GM18508 (cell line): ENCODE measurements at regions not wholly inside any gene's neighbourhood (a gene's known extent, or its start where the extent isn't known, plus 50 kb on each side); places are given as distances from the start of the nearest gene placed in this dataset.
"Not testable (repeated sequence)": the region's sequence is repeated elsewhere in the genome, so short reads cannot be mapped to it uniquely, and the experiment has no call there.

Source experiments
- ATAC-seq: cut with Tn5 transposase; IDR thresholded peaks from one replicate; pipeline ENCODE4 v1.9.1; 2021; ENCODE audit warnings: moderate number of reproducible peaks; ENCODE audit not compliant: insufficient read depth, unreplicated experiment

GRCh38 chr7:84883570-84883969, 303.3 kb downstream of the SEMA3D start:
- not testable (repeated sequence) for ATAC-seq

- not testable (repeated sequence) for ATAC-seq
Measured at GRCh38 chr7:84880326-84880997, 306.4 kb downstream of the SEMA3D start.

GRCh38 chr7:84879570-84880325, 307.1 kb downstream of the SEMA3D start:
- no peak for ATAC-seq

DNA sequence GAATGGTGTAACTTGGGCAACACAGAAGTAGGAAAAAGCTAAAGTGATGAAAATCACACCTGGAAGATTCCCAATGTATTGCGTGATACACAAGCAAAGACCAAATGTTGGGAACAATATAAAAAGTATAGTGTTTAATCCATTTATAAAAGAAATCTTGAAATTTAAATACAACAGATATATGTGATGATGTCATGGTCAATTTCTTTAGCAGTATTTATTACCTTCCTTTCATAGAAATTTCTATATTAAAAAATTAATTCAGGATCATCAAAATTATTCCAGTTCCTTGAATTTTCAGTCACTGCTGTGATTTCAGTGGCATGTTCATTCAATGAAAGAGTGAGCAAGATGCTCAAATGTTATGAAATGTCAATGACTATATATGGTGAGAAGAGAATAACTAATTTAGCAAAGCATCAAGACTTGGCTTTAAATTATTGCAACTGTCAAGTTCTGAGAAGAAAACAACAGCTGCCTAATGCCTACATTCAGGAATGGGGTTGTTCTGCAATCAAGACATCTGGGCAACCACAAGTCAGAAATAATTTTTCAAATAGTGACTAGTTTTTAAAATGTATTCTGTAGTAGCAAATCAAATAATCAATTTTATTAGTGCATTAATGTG, 308.8 kb downstream of the SEMA3D start:
- ATAC-seq = no peak

DNA sequence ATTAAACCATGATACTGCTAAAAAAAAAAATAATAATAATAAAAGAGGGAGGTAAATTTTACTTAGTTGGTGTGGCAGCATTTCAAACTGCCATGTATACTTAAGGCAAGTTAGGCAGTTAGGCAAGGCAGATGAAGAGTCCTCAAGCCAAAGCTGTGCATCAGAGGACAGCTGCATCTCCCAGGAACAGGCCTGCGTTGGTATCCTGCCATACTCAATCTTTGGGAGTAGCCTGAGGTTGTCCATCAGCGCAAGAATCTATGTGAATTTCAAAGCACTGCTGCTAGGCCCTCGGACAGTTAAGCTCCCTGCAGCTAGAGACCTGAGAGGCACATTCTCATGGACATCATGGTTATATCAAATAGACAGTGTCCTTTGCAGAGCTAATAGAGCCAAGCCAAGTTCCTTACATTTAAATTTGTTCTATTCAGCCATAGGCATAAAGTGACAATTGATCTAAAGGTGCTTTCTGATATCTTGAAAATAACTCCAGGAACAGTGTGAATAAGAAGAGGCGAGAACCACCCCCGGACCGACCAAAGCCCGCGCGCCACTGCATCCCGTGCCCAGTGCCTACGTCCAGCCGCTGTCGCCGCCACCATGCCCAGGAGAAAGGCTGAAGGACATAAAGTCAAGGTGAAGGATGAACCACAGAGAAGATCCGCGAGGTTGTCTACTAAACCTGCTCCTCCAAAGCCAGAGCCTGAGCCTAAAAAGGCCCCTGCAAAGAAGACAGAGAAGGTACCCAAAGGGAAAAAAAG, 310.6 kb downstream of the SEMA3D start:
- no peak for ATAC-seq

GRCh38 chr7:84865560-84865959, 321.3 kb downstream of the SEMA3D start:
- no peak for ATAC-seq

GRCh38 chr7:84857336-84857735, 329.5 kb downstream of the SEMA3D start:
- ATAC-seq = no peak

DNA sequence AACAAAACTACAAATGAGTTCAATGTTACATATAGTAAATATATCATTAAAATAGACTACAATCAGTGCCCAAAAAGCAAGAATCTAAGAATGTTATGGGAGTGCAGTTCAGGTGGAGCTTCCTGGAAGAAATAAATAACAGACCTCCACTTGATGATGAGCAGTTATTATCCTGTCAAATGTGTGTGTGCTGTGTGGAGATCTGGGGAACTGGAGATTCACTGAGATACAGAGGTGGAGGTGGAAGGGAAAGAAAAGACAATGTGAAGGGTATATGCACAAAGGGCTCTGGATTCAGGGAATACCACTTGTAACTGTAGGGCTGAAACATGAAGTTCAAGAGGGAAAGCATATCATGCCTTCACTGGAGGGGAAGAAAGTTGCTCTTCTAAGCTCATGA, 331.1 kb downstream of the SEMA3D start:
- ATAC-seq = no peak

DNA sequence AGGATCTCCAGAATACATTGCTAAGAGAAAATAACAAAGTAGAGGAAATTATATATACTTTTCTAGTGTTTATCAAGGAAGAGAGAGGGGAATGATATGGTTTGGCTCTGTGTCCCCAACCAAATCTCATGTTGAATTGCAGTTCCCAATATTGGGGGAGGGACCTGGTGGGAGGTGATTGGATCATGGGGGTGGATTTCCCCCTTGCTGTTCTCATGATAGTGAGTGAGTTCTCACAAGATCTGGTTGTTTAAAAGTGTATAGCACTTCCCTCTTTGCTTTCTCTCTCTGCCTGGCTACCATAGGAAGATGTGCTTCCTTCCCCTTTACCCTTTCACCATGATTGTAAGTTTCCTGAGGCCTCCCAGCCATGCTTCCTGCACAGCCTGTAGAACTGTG, 337.9 kb downstream of the SEMA3D start:
- ATAC-seq = not testable (repeated sequence)

GRCh38 chr7:84848219-84848973, 338.5 kb downstream of the SEMA3D start:
- no peak for ATAC-seq

- no peak for ATAC-seq
Measured at GRCh38 chr7:84847790-84848189, 339.1 kb downstream of the SEMA3D start.

DNA sequence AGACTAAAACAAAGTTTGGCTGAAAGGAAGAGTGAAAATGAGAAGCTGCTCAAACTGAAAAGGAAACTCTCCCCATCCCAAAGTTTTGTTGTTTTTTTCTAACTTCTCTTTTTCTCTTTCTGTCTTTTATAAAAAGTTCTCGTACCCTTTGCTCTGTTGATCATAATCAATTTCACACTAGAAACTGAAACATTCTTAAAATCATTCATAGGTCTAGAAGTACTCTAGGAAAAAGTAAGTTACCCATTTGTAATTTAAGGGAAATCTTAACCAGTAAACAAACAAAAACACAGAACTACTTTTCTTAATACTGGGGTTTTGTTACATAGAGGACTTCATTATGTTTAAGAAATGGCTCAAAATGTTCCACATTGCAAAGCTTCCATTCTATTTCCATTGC, 339.8 kb downstream of the SEMA3D start:
- ATAC-seq = no peak

- no peak for ATAC-seq
Measured at GRCh38 chr7:84845971-84846370, 340.9 kb downstream of the SEMA3D start.

- no peak for ATAC-seq
Measured at GRCh38 chr7:84844771-84845170, 342.1 kb downstream of the SEMA3D start.

DNA sequence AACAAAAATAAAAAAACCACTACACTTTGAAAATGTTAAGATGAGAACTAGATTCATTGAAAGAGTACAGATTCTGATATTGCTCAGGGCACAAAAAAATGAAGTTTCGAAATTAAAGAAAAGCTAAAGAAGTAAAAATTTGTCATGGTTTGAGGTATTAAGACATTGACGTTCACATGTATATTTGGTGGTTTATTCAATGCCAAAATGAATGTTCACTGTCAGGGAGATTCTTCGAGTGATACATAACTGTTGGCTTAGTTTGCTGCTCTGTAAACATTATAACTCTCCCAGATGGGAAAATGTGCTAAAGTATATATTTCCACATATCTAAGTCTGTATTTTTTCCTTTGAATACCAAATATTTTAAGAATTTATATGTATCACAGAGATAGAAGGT, 345.0 kb downstream of the SEMA3D start:
- no peak for ATAC-seq

GRCh38 chr7:84838857-84839256, 348.0 kb downstream of the SEMA3D start:
- no peak for ATAC-seq

- ATAC-seq = no peak
Measured at GRCh38 chr7:84837405-84837804, 349.5 kb downstream of the SEMA3D start.

- no peak for ATAC-seq
Measured at GRCh38 chr7:84829719-84830118, 357.1 kb downstream of the SEMA3D start.

DNA sequence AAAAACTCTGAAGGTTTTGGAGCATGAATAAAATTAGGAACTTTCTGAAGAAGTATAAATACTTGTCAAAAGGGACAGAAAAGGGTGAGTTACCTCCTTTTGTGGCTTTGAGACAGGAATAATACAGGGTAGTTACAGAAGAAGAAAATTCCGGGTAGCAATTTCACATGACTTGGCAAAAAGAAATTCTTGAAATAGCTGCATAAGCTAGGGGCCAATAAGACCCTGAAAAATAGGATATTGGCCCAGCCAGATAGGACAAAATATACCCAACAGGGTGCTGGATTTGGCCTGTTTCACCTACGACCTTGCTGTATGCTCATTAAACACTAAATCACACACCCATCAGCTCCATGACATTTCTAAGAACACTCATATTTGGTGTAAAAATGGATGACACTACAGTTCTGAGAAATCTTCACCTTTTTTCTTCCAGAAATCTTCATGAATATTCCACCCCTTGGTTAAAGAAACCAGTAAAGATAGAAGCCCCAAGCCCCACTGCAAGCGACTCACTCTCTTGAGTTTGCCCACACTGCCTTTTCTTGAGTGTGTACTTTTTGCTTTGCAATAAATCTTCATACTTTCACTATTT, 362.7 kb downstream of the SEMA3D start:
- no peak for ATAC-seq

DNA sequence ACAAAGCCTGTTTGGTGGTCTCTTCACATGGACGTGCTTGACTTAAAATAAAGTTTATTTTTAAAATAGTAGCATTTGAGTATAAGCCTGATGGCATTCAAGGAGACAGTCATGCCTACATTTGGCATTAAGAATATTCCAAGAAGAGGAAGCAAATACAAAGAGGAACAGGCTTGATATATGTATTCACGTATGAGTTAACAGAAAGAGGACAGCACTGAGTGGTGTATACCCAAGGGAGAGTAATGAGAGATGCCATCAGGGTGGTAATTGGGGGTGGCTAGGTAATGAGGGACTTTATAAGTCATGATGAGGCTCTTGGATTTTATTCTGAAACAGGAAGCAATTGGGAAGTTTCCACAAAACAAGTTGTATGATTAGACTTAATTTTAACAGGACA, 363.3 kb downstream of the SEMA3D start:
- ATAC-seq = no peak
